Osteocyte (in vitro differentiated cells): ENCODE measurements at regions not wholly inside any gene's neighbourhood (a gene's known extent, or its start where the extent isn't known, plus 50 kb on each side); places are given as distances from the start of the nearest gene placed in this dataset.

Experiments
- DNase-seq: peaks from one replicate; pipeline ENCODE4 v3.0.0; 2021; ENCODE audit warnings: mixed read lengths; ENCODE audit not compliant: unreplicated experiment; ENCODE audit errors: extremely low spot score
- H3K27ac Mint-ChIP-seq: one replicate; pipeline ENCODE4 v1.8.0; 2021; ENCODE audit warnings: mild to moderate bottlenecking, mixed read lengths; ENCODE audit not compliant: unreplicated experiment
- H3K27me3 Mint-ChIP-seq: one replicate; pipeline ENCODE4 v1.8.0; 2021; ENCODE audit warnings: mixed read lengths; ENCODE audit not compliant: unreplicated experiment
- H3K36me3 Mint-ChIP-seq: one replicate; pipeline ENCODE4 v1.8.0; 2021; ENCODE audit warnings: mixed read lengths; ENCODE audit not compliant: unreplicated experiment
- H3K4me1 Mint-ChIP-seq: one replicate; pipeline ENCODE4 v1.8.0; 2021; ENCODE audit warnings: mixed read lengths; ENCODE audit not compliant: unreplicated experiment
- H3K4me3 Mint-ChIP-seq: one replicate; pipeline ENCODE4 v1.8.0; 2021; ENCODE audit warnings: mild to moderate bottlenecking, moderate library complexity, mixed read lengths; ENCODE audit not compliant: unreplicated experiment
- H3K9me3 Mint-ChIP-seq: one replicate; pipeline ENCODE4 v1.8.0; 2021; ENCODE audit warnings: mixed read lengths; ENCODE audit not compliant: unreplicated experiment
- CTCF ChIP-seq: fragments of 200-600 bp; sonication (generic); IDR thresholded peaks from 2 replicates; pipeline ENCODE4 v1.5.0; 2021; ENCODE audit warnings: antibody characterized with exemption, mild to moderate bottlenecking, moderate library complexity

- H3K4me3 Mint-ChIP-seq = no peak overlapping the region
- H3K27me3 Mint-ChIP-seq = no peaks in the 10 kb centered on the region
- H3K9me3 Mint-ChIP-seq = no peaks in the 10 kb centered on the region
- H3K36me3 Mint-ChIP-seq = no peaks in the 10 kb centered on the region
- H3K4me1 Mint-ChIP-seq = no peaks in the 10 kb centered on the region
- H3K27ac Mint-ChIP-seq = no peak overlapping the region
- peak; percentile 66 for TF ChIP-seq CTCF
- no peak for DNase-seq
These were observed 376.9 kb downstream of the DTWD2 start for GRCh38 chr5:118611332-118611945.

DNA sequence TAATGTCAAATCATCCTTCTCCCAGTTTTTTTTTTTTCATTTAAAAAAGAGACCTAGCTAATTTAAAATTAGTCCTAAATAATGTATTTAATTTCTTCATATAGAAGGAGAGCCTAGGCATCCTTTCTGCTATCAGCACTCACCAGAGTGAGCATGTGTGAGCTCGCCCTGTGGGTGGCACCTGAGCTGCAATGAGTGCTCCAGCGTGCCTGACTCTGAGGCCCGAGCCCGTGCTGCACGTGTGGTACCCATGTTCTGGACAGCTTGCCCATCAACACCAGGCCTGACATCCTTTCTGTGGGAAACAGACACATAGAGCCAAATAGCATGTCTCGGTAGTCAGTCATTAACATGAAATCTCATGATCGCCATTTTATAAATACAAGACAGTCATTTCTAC is 381.4 kb downstream of the DTWD2 start:
- no peaks in the 10 kb centered on the region for H3K9me3 Mint-ChIP-seq
- H3K27ac Mint-ChIP-seq = no peak overlapping the region
- no peak for DNase-seq
- H3K4me3 Mint-ChIP-seq = no peak overlapping the region
- H3K4me1 Mint-ChIP-seq = peaks cover 2% of the 10 kb centered on the region
- H3K27me3 Mint-ChIP-seq = no peaks in the 10 kb centered on the region
- no peak for TF ChIP-seq CTCF
- H3K36me3 Mint-ChIP-seq = no peaks in the 10 kb centered on the region

- peaks cover 5% of the 10 kb centered on the region for H3K9me3 Mint-ChIP-seq
These were observed 382.6 kb downstream of the DTWD2 start for GRCh38 chr5:118605761-118606160.

DNA sequence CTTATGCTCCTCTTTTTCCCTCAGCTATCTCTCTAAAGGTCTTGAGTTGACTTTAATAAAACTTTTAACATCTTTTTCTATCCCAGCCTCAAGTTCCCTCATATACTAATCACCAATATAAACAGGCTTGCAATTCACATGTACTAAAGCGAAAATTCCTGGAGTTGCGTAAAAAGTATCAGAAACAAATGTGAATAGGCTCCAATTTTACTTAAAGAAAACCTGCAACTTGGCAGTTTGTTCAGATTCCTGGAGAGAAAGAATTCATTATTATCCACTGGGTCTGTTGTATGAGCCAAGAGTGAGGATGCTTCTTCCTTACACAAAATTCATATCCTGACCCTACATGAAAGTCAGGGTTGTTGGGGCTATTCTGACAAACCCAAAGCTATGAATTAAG is 384.2 kb downstream of the DTWD2 start:
- no peak for DNase-seq
- no peaks in the 10 kb centered on the region for H3K36me3 Mint-ChIP-seq
- peaks cover 2% of the 10 kb centered on the region for H3K4me1 Mint-ChIP-seq
- H3K27me3 Mint-ChIP-seq = no peaks in the 10 kb centered on the region
- H3K27ac Mint-ChIP-seq = no peak overlapping the region
- no peak for TF ChIP-seq CTCF
- H3K9me3 Mint-ChIP-seq = peaks cover 7% of the 10 kb centered on the region
- H3K4me3 Mint-ChIP-seq = no peak overlapping the region

More at GRCh38 chr5:118605761-118606160, 382.6 kb downstream of the DTWD2 start:
- no peak for DNase-seq
- H3K4me1 Mint-ChIP-seq = peaks cover 2% of the 10 kb centered on the region
- no peak overlapping the region for H3K4me3 Mint-ChIP-seq
- no peak overlapping the region for H3K27ac Mint-ChIP-seq
- no peak for TF ChIP-seq CTCF
- no peaks in the 10 kb centered on the region for H3K27me3 Mint-ChIP-seq
- no peaks in the 10 kb centered on the region for H3K36me3 Mint-ChIP-seq

GRCh38 chr5:118603278-118603677 is 385.1 kb downstream of the DTWD2 start:
- no peak overlapping the region for H3K27ac Mint-ChIP-seq
- H3K4me1 Mint-ChIP-seq = peaks cover 2% of the 10 kb centered on the region
- no peaks in the 10 kb centered on the region for H3K36me3 Mint-ChIP-seq
- no peak for TF ChIP-seq CTCF
- DNase-seq = no peak
- peaks cover 8% of the 10 kb centered on the region for H3K9me3 Mint-ChIP-seq
- no peaks in the 10 kb centered on the region for H3K27me3 Mint-ChIP-seq
- no peak overlapping the region for H3K4me3 Mint-ChIP-seq
